Neural progenitor cell (in vitro differentiated cells): ENCODE measurements at regions not wholly inside any gene's neighbourhood (a gene's known extent, or its start where the extent isn't known, plus 50 kb on each side); places are given as distances from the start of the nearest gene placed in this dataset.

ENCODE experiments used
- DNase-seq: peaks from one replicate; pipeline ENCODE4 v3.0.0-alpha.2; 2016; ENCODE audit warnings: low spot score
- H2AFZ ChIP-seq: fragments of 200-600 bp; sonication (generic); replicated peaks from 2 replicates; pipeline ENCODE4 v1.6.1; 2016; ENCODE audit warnings: antibody characterized with exemption
- H3F3A ChIP-seq: fragments of 200-600 bp; sonication (generic); 2 replicates; pipeline ENCODE4 v1.6.1; 2016; ENCODE audit warnings: antibody characterized with exemption, low read depth
- H3K27ac ChIP-seq: fragments of 200-600 bp; sonication (generic); 2 replicates; pipeline ENCODE4 v1.5.1; 2016; ENCODE audit warnings: mild to moderate bottlenecking
- H3K27me3 ChIP-seq: fragments of 200-600 bp; sonication (generic); 2 replicates; pipeline ENCODE4 v1.6.1; 2016; ENCODE audit warnings: mild to moderate bottlenecking, moderate library complexity
- H3K36me3 ChIP-seq: fragments of 200-600 bp; sonication (generic); 2 replicates; pipeline ENCODE4 v1.5.1; 2016
- H3K4me1 ChIP-seq: fragments of 200-600 bp; sonication (generic); 2 replicates; pipeline ENCODE4 v1.6.1; 2016; ENCODE audit warnings: mixed run types
- H3K4me2 ChIP-seq: fragments of 200-600 bp; sonication (generic); 2 replicates; pipeline ENCODE4 v1.6.1; 2016
- H3K4me3 ChIP-seq: fragments of 200-600 bp; sonication (generic); 2 replicates; pipeline ENCODE4 v1.5.1; 2016
- H3K79me2 ChIP-seq: fragments of 200-600 bp; sonication (generic); 2 replicates; pipeline ENCODE4 v1.6.1; 2016; ENCODE audit warnings: low read depth
- H3K9ac ChIP-seq: fragments of 200-600 bp; sonication (generic); 2 replicates; pipeline ENCODE4 v1.6.1; 2016
- H3K9me3 ChIP-seq: fragments of 200-600 bp; sonication (generic); 2 replicates; pipeline ENCODE4 v1.5.1; 2016; ENCODE audit warnings: low read depth
- H4K20me1 ChIP-seq: fragments of 200-600 bp; sonication (generic); 2 replicates; pipeline ENCODE4 v1.6.1; 2016; ENCODE audit warnings: low read depth
- H3K27ac Mint-ChIP-seq: 3 replicates; pipeline ENCODE4 v1.8.0; 2021; ENCODE audit warnings: mixed read lengths
- H3K27me3 Mint-ChIP-seq: 2 replicates; pipeline ENCODE4 v1.8.0; 2022; ENCODE audit warnings: low read depth, mild to moderate bottlenecking, inconsistent platforms, moderate library complexity, mixed read lengths; ENCODE audit not compliant: insufficient read depth
- H3K36me3 Mint-ChIP-seq: 3 replicates; pipeline ENCODE4 v1.8.0; 2021; ENCODE audit warnings: mixed read lengths
- H3K4me1 Mint-ChIP-seq: 3 replicates; pipeline ENCODE4 v1.8.0; 2021; ENCODE audit warnings: mixed read lengths
- H3K4me3 Mint-ChIP-seq: 3 replicates; pipeline ENCODE4 v1.8.0; 2021; ENCODE audit warnings: mild to moderate bottlenecking, moderate library complexity, mixed read lengths
- H3K9me3 Mint-ChIP-seq: 3 replicates; pipeline ENCODE4 v1.8.0; 2020; ENCODE audit warnings: mixed read lengths
- EZH2 ChIP-seq: fragments of 200-600 bp; sonication (generic); IDR thresholded peaks from 2 replicates; pipeline ENCODE4 v1.6.1; 2017; ENCODE audit warnings: antibody characterized with exemption, mild to moderate bottlenecking, moderate library complexity
- EZH2phosphoT487 ChIP-seq: fragments of 200-600 bp; sonication (generic); IDR thresholded peaks from 2 replicates; pipeline ENCODE4 v1.6.1; 2017; ENCODE audit warnings: antibody characterized with exemption
- TF ChIP-seq, protein P1 (sequence below): fragments of 200-600 bp; sonication (generic); IDR thresholded peaks from 2 replicates; pipeline ENCODE4 v1.5.1; 2017; ENCODE audit warnings: antibody characterized with exemption, mild to moderate bottlenecking

DNA sequence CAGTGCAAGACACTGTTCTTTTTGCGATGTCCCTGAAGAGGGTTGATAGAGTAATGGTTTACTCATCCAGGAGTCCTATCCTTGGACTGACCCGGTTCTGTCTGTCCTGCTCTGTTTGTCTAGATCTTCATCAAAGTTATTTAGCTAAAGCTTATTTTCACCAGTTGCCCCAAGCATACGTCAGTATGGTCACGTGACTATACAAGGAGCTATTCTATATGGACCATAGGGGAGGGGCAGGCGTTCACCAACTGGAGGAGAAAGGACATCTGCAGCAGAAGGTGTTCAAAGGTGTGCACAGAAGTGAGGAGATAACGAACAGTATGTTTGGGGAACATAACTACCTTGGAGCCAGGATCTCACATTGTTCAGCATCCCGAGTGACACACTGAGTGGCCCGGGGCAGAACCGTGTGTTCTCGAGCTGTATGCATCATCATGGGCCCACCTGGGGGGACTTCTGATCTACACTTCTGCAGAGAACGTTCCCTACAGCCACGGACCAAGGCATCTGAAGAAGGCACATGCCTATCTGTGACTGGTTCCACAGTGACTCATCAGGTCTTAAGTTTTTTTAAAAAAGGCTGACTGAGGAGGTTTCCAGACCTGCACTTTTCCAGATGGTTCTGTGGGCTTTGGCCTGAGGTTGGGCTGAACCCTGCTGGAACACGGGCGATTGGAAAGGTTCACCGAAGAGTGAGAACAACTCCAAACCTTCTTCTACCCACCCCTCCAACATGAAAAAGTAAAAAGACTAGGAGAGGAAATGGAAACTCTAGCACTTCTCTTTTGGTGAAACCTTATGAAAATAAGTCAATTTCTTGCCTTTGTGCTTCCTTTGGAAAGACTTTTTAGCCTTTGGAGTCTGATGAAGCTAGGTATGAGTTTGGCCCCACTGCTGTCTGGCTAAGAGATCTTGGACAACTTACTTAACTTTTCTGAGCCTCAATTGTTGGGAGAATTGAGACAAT lies 68.6 kb upstream of the YWHAQ start:
- Mint-ChIP-seq H3K4me1 (peaks cover 19% of the 10 kb centered on the region), H3K4me3 (no peak overlapping the region), H3K27ac (peak overlapping the region; percentile 2), H3K9me3 (peaks cover 7% of the 10 kb centered on the region), H3K36me3 (no peaks in the 10 kb centered on the region), H3K27me3 (peaks cover 8% of the 10 kb centered on the region)
- Histone ChIP-seq H3K4me1 (no peaks in the 10 kb centered on the region), H4K20me1 (no peaks in the 10 kb centered on the region), H2AFZ (no peak overlapping the region), H3K27me3 (no peaks in the 10 kb centered on the region), H3K36me3 (no peaks in the 10 kb centered on the region), H3K4me2 (no peak overlapping the region), H3K9ac (no peak overlapping the region), H3K4me3 (no peak overlapping the region), H3K79me2 (no peaks in the 10 kb centered on the region), H3K27ac (no peak overlapping the region), H3K9me3 (no peaks in the 10 kb centered on the region), H3F3A (no peaks in the 10 kb centered on the region)
- no peak for TF ChIP-seq EZH2
- TF ChIP-seq EZH2phosphoT487: no peak
- TF ChIP-seq, protein P1, sequence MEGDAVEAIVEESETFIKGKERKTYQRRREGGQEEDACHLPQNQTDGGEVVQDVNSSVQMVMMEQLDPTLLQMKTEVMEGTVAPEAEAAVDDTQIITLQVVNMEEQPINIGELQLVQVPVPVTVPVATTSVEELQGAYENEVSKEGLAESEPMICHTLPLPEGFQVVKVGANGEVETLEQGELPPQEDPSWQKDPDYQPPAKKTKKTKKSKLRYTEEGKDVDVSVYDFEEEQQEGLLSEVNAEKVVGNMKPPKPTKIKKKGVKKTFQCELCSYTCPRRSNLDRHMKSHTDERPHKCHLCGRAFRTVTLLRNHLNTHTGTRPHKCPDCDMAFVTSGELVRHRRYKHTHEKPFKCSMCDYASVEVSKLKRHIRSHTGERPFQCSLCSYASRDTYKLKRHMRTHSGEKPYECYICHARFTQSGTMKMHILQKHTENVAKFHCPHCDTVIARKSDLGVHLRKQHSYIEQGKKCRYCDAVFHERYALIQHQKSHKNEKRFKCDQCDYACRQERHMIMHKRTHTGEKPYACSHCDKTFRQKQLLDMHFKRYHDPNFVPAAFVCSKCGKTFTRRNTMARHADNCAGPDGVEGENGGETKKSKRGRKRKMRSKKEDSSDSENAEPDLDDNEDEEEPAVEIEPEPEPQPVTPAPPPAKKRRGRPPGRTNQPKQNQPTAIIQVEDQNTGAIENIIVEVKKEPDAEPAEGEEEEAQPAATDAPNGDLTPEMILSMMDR: no peak
- DNase-seq: no peak

DNA sequence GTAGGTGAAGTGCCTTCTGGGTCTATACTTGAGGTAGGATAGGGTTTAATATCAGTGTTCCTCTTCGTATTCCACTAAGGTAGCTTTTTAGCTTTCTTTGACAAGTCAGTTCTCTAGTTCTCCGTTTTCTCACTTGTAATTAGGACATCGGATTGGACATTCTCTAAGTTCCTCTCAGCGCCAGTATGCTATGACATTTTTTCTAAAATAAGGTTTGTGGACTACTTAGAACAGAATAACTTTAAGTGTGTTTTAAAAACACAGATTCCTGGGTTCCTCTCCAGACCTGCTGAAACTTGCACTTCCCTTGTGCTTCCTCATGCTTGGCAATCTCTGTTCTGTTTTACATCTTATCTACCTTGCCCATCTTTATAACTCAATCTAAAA lies 69.3 kb upstream of the YWHAQ start:
- Mint-ChIP-seq H3K4me1 (peaks cover 22% of the 10 kb centered on the region), H3K27me3 (peaks cover 12% of the 10 kb centered on the region), H3K27ac (no peak overlapping the region), H3K36me3 (no peaks in the 10 kb centered on the region), H3K4me3 (no peak overlapping the region), H3K9me3 (peaks cover 7% of the 10 kb centered on the region)
- Histone ChIP-seq H3K36me3 (no peaks in the 10 kb centered on the region), H3K4me1 (no peaks in the 10 kb centered on the region), H3K4me3 (no peak overlapping the region), H3F3A (no peaks in the 10 kb centered on the region), H3K9me3 (no peaks in the 10 kb centered on the region), H2AFZ (no peak overlapping the region), H3K27me3 (no peaks in the 10 kb centered on the region), H4K20me1 (no peaks in the 10 kb centered on the region), H3K27ac (no peak overlapping the region), H3K4me2 (no peak overlapping the region), H3K79me2 (no peaks in the 10 kb centered on the region), H3K9ac (no peak overlapping the region)
- DNase-seq: no peak
- TF ChIP-seq EZH2phosphoT487 (no peak), EZH2 (no peak)
- TF ChIP-seq, protein P1: no peak

DNA sequence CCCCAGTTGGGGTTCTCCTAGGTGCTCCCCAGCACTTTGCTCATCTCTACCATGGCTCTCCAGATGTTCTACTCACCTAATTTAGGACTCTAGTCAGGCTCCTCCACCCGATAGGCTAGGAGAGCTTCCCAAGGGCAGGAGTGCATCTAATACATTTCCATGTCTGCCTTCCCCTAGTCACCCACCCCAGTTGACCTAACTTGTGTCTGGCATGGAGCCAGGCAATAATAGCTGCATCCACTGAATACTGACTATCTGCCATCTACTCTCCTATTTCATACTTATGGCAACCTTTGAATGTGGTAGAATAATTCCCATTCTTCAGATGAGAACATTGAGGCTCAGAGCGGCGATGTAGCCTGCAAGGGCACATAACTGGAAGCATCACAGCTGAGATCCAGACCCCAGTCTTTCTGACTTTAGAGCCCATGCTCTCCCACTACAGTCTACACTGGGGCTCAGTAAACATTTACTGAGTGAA lies 71.8 kb upstream of the YWHAQ start:
- no peaks in the 10 kb centered on the region for H3K4me1 ChIP-seq
- Mint-ChIP-seq H3K36me3 (no peaks in the 10 kb centered on the region), H3K4me1 (peaks cover 41% of the 10 kb centered on the region), H3K27ac (peak overlapping the region; percentile 71), H3K4me3 (no peak overlapping the region), H3K27me3 (peaks cover 12% of the 10 kb centered on the region), H3K9me3 (peaks cover 7% of the 10 kb centered on the region)
- H3K4me3 ChIP-seq: no peak overlapping the region
- TF ChIP-seq EZH2 (no peak), EZH2phosphoT487 (no peak)
- TF ChIP-seq, protein P1: no peak
- H2AFZ ChIP-seq: no peak overlapping the region
- H3K79me2 ChIP-seq: no peaks in the 10 kb centered on the region
- no peaks in the 10 kb centered on the region for H3F3A ChIP-seq
- no peak overlapping the region for H3K27ac ChIP-seq
- H3K27me3 ChIP-seq: no peaks in the 10 kb centered on the region
- H3K9me3 ChIP-seq: no peaks in the 10 kb centered on the region
- H3K36me3 ChIP-seq: no peaks in the 10 kb centered on the region
- no peak overlapping the region for H3K9ac ChIP-seq
- no peaks in the 10 kb centered on the region for H4K20me1 ChIP-seq
- H3K4me2 ChIP-seq: no peak overlapping the region
- DNase-seq: no peak
